ENCODE measurements at regions not wholly inside any gene's neighbourhood (a gene's known extent, or its start where the extent isn't known, plus 50 kb on each side); places are given as distances from the start of the nearest gene placed in this dataset.
"Not testable (repeated sequence)": the region's sequence is repeated elsewhere in the genome, so short reads cannot be mapped to it uniquely, and the experiment has no call there.

DNA sequence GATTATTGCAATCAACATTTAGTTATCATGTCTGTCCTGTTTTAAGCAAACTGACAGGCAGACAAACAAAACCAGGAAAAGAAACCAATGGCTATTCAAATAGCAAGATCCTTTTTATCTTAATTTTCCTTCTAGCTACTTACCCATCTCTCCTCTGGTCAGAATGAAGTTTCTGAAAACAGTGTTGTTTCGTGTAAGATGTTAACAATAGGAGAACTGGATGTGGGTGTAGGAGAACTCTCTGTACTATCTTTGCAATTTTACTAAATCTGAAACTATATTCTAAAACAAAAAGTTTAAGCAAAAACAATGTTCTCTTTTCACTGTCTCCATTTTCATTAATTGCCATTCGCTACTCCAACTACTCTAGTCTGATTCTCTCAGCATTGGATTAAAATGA is 726.4 kb downstream of the ZNF385D start:
- no peak for DNase-seq (ENCODE audit: low read depth in 2 of 2)

DNA sequence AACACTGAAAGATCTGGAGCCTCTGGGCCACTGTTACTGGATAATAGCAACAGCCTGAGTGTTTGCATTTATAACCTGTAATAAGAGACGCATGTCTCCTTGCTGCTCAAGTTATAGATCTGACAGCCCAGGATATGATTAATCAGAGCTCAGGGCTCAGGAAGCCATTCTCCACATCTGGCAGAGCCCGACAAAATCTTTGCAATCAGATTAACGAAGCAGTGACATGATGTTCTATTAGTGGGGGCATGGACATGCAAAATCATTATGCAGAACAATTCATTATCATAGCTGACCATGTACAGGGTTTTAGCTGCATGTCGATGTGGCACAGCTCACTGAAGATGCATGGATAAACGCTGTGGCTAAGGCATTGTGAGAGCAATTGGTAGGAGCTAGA is 730.3 kb downstream of the ZNF385D start:
- no peak for DNase-seq (ENCODE audit: low read depth in 2 of 2)

DNA sequence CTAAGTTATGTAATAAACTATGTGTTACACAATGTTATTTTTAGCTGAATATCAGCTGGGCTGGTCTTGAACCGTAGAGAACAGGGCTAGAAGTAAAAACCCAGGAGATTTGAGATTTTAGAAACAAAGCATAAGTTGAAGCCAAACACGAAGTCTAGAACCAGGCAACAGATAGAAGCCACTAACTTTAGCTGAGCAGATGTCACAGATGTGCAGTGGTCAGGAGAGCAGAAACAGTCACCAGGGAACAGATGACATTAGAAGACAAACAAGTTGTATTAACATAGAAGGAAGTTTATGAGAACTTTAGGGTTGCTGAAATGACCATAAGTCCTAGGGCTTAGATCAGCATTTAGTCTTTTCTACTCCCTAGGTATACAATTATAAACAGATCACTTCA is 731.0 kb downstream of the ZNF385D start:
- no peak for DNase-seq (ENCODE audit: low read depth in 2 of 2)

GRCh38 chr3:21017115-21017852 is 733.7 kb downstream of the ZNF385D start:
- DNase-seq (ENCODE audit: low read depth in 2 of 2) = no peak

GRCh38 chr3:21013566-21013965 is 737.4 kb downstream of the ZNF385D start:
- no peak for DNase-seq (ENCODE audit: low read depth in 2 of 2)

DNA sequence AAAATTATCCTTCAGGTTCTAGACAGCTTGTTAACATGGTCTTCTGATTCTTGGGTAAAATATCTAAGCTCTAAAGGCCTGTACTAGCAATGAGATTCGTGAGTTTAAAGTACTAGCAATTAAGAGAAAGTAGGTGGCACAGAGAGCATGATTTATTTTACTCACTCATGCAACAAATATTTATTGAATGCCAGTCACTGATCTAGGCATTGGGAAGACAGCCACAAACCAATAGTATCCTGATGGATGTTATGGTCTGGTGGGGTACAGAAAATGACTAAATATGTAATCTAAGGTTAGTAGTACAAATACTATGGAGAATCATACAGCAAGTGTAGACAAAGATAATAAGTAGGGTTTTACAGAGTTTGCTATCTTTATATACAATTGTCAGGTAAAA is 751.3 kb downstream of the ZNF385D start:
- DNase-seq (ENCODE audit: low read depth in 2 of 2) = no peak

DNA sequence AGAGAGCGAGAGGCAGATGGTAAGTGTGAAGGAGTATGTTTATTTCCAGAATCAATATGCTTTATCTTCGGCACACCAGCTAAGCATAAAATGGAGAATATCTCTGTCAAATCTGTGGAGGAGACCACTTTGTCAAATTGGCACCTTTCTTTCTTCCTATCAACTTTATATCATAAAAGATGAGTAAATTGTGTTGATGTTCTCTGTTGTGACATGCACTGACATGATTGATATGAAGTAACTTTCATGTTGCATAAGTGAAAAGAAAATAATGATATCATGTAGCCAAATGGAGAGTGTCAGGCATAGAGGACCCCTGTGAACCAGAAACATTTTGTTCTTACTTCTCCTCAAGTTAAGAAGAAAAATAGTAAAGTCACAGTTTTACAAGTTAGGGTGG is 753.8 kb downstream of the ZNF385D start:
- DNase-seq (ENCODE audit: low read depth in 2 of 2) = no peak

GRCh38 chr3:20990896-20991295 is 760.1 kb downstream of the ZNF385D start:
- DNase-seq (ENCODE audit: low read depth in 2 of 2) = no peak

DNA sequence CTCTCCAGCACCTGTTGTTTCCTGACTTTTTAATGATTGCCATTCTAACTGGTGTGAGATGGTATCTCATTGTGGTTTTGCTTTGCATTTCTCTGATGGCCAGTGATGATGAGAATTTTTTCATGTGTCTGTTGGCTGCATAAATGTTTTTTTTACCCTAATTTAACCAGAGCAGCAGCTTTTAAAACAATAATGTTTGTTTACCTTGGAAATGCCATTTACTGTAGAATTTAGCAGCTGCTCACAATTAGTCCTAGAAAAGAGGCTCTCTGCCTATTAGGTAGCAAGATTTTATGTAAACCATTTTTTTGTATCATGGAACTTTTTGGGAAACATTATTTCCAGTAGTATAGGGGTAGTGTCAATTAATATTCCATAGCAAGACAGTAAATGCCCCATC is 761.4 kb downstream of the ZNF385D start:
- DNase-seq (ENCODE audit: low read depth in 2 of 2) = not testable (repeated sequence)

DNA sequence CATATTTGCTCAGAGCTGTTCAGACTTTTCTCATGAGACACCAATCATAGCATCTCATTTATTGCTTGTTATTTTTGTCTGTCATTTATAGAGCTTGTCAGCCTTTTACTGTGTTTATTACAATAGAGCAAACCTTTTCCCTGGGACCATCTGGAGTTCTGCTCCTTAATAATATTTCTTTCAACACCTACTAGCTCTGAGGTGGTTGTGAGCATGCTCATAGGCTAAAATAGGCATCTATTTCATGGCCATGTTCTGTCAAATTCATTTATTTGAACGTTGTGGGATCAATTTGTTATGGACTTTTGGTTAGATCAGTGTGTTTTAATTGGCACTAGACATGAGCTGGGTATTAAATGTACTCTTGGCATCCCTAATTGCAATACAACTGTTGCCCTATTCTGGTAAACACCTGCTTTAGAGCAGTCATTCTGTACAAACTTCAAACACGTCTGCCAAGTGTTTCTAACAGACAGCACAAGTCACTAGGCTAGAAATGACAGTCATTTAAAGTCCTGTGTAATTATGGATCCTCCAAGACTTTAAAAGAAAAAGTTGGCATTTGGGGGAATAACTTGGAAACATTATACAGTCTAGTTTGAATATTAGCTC is 766.3 kb downstream of the ZNF385D start:
- DNase-seq (ENCODE audit: low read depth in 2 of 2) = no peak

DNA sequence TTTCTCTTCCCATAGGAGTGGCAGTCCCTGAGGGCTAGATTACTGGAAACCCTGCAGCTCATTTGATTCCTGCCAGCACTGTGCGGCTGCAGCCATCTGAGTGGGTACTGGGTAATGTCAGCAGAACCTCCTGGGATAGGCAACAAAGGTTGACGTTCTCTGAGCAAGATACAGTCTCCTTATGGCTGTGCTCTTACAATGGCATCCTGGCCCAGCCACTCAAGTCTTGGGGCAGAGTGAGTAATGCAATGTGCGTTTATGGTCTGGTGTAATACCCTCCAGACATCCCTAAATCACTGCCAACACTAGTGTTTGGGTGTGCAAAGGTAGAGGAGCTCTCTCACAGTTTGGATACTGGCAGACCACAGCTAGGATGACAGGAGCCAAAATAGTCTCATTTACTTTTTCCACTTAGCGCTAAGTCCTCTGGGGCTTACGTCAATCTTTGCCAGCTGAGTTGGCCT is 775.8 kb downstream of the ZNF385D start:
- DNase-seq (ENCODE audit: low read depth in 2 of 2) = no peak

DNA sequence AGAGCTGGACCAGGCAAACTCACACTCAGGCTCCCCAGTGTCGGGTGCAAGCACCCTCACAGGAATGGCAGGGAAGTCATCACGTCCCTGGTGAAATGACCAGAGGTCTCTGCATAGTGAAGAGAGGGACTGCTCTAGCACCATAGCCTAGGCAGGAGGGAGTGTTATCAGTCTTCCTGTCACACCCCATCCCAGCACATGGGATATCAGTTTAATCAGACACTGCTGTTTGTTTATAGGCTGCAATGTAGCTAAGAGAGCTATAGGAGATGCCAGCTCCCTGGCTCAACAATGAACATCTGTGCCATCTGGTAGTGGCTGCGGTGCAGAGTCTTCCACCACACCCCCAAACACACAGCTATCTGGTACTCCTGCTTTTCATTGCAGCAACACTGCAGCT is 776.6 kb downstream of the ZNF385D start:
- DNase-seq (ENCODE audit: low read depth in 2 of 2) = no peak

GRCh38 chr3:20970807-20971206 is 780.2 kb downstream of the ZNF385D start:
- DNase-seq (ENCODE audit: low read depth in 2 of 2) = not testable (repeated sequence)

DNA sequence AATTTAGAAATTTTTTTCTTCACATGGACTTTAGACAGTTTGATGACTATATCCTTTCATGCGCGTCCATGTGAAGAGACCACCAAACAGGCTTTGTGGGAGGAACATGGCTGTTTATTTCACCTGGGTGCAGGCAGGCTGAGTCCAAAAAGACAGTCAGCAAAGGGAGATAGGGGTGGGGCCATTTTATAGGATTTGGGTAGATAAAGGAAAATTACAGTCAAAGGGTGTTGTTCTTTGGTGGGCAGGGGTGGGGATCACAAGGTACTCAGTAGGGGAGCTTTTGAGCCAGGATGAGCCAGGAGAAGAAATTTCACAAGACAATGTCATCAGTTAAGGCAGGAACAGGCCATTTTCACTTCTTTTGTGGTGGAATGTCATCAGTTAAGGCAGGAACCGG is 781.5 kb upstream of the SGO1 start:
- not testable (repeated sequence) for DNase-seq (ENCODE audit: low read depth in 2 of 2)

GRCh38 chr3:20958161-20958560 is 772.2 kb upstream of the SGO1 start:
- DNase-seq (ENCODE audit: low read depth in 2 of 2) = no peak

GRCh38 chr3:20945892-20946291 is 759.9 kb upstream of the SGO1 start:
- no peak for DNase-seq (ENCODE audit: low read depth in 2 of 2)

DNA sequence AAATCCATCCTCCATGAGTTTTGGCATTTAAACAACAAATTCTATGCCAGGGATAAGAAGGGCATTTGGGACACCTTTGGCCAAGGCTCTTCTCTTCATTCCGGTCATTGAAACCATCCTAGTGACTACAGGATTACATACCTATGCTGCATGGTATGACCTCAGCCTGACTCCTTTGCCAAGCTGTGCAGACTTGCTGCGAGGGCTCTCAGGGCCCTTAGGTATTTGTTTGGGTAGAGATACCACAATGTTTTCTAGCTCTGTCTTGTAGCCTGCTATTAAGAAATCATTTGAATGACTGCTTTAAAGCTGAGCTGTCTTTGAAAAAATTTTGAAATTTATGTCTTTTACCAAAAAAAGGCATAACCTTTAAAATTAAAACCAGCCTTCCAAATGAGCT is 749.8 kb upstream of the SGO1 start:
- DNase-seq (ENCODE audit: low read depth in 2 of 2) = no peak

DNA sequence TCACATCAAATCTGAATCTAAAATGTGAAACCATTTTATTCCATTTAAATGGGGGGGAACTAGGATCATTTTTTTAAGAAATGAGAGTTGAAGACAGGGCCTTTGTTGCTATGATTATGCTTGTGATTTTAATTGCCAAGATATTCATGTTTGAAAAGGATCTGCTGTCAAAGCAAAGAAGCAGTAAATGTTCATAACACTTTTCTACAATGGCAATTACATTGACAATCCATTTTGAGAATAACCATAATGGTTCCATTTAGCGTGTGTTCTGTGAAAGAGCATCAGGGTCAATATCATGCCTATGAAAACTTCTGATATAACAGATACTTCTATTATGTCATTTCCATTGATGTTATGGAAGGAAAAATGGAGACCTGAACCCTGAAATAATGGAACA is 745.8 kb upstream of the SGO1 start:
- no peak for DNase-seq (ENCODE audit: low read depth in 2 of 2)

- DNase-seq (ENCODE audit: low read depth in 2 of 2) = no peak
Observed at GRCh38 chr3:20930034-20930433, 744.0 kb upstream of the SGO1 start.

DNA sequence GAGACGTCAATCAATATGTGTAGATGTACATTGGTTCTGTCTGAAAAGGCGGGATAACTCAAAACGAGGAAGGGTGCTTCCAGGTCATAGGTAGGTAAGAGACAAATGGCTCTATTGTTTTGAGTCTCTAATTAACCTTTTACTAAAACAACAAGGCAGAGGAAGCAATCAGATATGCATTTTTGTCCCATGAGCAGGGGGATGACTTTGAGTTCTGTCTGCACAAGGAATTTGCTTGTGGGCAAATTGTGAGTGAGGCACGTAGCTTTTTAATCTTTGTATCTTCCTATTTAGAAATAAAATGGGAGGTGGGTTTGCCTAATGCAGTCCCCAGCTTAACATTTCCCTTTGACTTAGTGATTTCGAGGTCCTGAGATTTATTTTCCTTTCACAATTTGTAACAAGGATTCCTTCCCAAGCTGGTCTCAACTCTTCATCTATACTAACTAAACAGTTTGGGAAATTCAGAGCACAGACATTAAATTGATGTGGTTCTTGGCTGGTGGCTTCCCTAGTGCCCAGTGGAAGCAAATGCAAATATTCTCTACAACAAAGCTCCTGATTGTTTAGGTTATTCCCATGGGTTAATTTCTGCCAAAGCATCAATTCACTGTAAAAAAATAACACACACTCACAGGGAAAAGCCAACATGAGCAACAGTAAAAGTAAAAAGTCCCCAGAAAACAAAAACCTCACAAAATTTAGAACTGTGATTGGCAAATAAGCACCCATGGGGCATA is 738.8 kb upstream of the SGO1 start:
- DNase-seq (ENCODE audit: low read depth in 2 of 2) = no peak

DNA sequence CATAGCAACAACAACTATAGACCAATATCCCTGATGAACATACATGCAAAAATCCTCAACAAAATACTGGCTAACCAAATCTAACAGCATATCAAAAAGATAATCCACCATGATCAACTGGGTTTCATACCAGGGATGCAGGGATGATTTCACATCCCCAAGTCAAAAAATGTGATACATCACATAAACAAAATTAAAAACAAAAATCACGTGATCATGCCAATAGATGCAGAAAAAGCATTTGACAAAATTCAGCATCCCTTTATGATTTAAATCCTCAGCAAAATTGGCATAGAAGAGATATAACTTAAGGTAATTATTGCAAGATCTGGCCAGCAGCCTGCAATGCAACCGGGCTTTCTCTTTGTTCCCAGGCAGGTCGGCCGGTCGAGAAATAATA is 735.1 kb upstream of the SGO1 start:
- not testable (repeated sequence) for DNase-seq (ENCODE audit: low read depth in 2 of 2)

- no peak for DNase-seq (ENCODE audit: low read depth in 2 of 2)
Observed at GRCh38 chr3:20916951-20917606, 731.1 kb upstream of the SGO1 start.

All from stimulated activated CD4-positive, alpha-beta T cell treated with anti-CD3 and anti-CD28 coated beads, Interleukin-12 subunit alpha, Interleukin-12 subunit beta, amount 100 ng/mL, for 24 hours (primary cell).